Neuron (in vitro differentiated cells): ENCODE measurements at regions not wholly inside any gene's neighbourhood (a gene's known extent, or its start where the extent isn't known, plus 50 kb on each side); places are given as distances from the start of the nearest gene placed in this dataset.

Experiments
- H2AFZ ChIP-seq: one replicate; pipeline ENCODE4 v1.6.1; 2013; ENCODE audit warnings: low read depth, mild to moderate bottlenecking, inconsistent platforms, low read length, moderate library complexity
- H3K27me3 ChIP-seq: one replicate; pipeline ENCODE4 v1.6.1; 2013; ENCODE audit warnings: low read length; ENCODE audit not compliant: insufficient read depth
- H3K36me3 ChIP-seq: one replicate; pipeline ENCODE4 v1.6.1; 2013; ENCODE audit warnings: low read length; ENCODE audit not compliant: insufficient read depth
- H3K4me1 ChIP-seq: one replicate; pipeline ENCODE4 v1.6.1; 2013; ENCODE audit warnings: low read length; ENCODE audit not compliant: insufficient read depth
- H3K4me3 ChIP-seq: 2 replicates; pipeline ENCODE4 v1.5.1; 2013; ENCODE audit warnings: mild to moderate bottlenecking, low read length, moderate library complexity
- H3K9me3 ChIP-seq: one replicate; pipeline ENCODE4 v1.6.1; 2013; ENCODE audit warnings: low read length

- no peaks in the 10 kb centered on the region for H3K36me3 ChIP-seq
- H3K4me3 ChIP-seq: no peak overlapping the region
- H2AFZ ChIP-seq: no peak overlapping the region
- H3K9me3 ChIP-seq: no peaks in the 10 kb centered on the region
- H3K4me1 ChIP-seq: no peaks in the 10 kb centered on the region
- H3K27me3 ChIP-seq: no peaks in the 10 kb centered on the region
Observed at GRCh38 chr1:192104128-192104527, 54.1 kb upstream of the RGS18 start.

DNA sequence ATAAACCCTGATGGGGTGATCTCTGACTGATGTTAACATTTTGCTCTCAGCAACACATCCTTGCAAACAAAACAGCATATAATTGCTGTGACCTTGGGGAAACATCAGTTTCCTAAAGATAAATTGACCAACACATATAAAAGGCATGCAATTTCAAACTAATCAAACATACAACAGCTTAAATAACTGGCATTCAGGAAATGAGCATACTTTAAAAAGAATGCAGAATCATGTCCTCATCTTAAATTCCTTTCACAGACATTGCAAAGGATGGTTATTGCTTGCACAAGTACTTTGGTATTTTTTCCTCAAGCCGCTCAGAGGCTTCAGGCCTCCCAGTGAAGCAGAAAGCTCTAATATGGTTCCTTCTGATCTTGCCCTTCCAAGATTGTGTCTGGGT lies 53.4 kb upstream of the RGS18 start:
- Histone ChIP-seq H3K4me1 (no peaks in the 10 kb centered on the region), H3K36me3 (no peaks in the 10 kb centered on the region), H3K4me3 (no peak overlapping the region), H3K27me3 (no peaks in the 10 kb centered on the region), H2AFZ (no peak overlapping the region), H3K9me3 (no peaks in the 10 kb centered on the region)

DNA sequence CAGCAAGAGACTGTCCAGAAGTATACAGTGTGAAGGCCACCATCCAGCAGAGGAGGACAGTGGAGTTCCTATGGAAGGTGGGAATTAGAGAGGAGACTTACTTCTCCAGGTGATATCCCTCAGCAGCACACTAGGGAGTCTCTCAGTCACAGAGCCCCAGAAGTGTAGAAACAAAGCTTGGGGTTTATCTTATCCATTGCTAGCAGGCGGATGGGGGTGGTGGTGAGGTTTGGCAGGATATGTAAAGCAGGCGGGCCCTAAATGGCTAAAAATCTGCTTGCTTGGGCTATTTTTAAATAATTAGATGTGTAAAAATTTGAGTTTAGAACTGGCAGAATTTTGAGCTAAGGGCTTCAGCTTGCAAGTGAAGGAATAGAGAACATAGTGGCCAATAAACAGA lies 50.1 kb upstream of the RGS18 start:
- no peaks in the 10 kb centered on the region for H3K36me3 ChIP-seq
- H2AFZ ChIP-seq: no peak overlapping the region
- no peak overlapping the region for H3K4me3 ChIP-seq
- no peaks in the 10 kb centered on the region for H3K27me3 ChIP-seq
- H3K9me3 ChIP-seq: no peaks in the 10 kb centered on the region
- H3K4me1 ChIP-seq: no peaks in the 10 kb centered on the region
